Esophagus muscularis mucosa (tissue), 4 donors: ENCODE measurements at regions not wholly inside any gene's neighbourhood (a gene's known extent, or its start where the extent isn't known, plus 50 kb on each side); places are given as distances from the start of the nearest gene placed in this dataset.

Experiments used
- EP300 ChIP-seq: sonication (generic); formaldehyde crosslinking; IDR thresholded peaks from one replicate; pipeline ENCODE4 v1.6.1; 2017; ENCODE audit warnings: antibody characterized with exemption
- POLR2A ChIP-seq: fragments of 450-650 bp; IDR thresholded peaks from one replicate; pipeline ENCODE4 v1.6.1; 2017; ENCODE audit warnings: antibody characterized with exemption, moderate library complexity, mild to moderate bottlenecking, low read depth
- TF ChIP-seq, protein P1 (sequence below), 3 experiments: fragments of 200-600 bp in 2 of 3; fragments of 450-650 bp in 1 of 3; sonication (generic) in 2 of 3; IDR thresholded peaks; one replicate each; pipeline ENCODE4 v1.5.1; 2017 to 2019; ENCODE audit warnings: antibody characterized with exemption in 3 of 3, mild to moderate bottlenecking in 2 of 3, moderate library complexity in 1 of 3

DNA sequence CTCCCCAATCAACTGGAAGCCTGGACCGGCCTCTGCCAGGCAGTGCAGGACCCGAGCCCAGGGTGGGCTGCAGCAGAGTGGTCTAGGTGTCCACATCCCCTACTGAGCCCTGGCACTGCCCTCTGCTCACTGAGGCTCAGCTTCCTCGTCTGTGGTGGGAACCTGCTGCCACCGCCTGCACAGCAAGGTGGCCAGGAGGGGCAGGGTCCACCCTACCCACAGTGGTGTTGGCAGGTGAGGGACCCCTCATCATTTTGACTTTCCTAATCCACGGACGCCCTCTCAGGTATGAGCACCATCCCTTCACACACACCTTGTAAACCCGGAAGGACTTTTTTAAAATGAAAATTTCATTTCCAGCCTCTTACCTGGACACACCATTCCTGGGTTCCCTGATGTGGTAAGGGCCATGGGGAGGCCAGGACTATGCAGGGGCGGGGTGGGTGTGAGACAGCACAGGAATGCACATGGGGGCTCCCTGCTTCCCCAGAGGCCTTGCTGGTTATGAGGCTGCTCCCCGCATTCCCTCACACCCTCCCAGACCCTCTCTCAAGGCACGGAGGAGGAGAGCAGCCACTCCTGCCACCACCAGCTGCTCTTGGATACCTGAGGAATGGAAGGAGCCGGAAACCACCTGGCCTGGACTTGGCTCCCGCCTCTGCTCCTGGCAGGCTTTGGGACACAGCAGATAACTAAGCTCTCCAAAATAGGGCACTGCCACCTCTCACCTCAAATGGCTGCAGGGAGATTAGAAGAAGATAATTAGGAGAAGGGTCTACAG lies 185.9 kb upstream of the TPM1 start:
- TF ChIP-seq, protein P1, sequence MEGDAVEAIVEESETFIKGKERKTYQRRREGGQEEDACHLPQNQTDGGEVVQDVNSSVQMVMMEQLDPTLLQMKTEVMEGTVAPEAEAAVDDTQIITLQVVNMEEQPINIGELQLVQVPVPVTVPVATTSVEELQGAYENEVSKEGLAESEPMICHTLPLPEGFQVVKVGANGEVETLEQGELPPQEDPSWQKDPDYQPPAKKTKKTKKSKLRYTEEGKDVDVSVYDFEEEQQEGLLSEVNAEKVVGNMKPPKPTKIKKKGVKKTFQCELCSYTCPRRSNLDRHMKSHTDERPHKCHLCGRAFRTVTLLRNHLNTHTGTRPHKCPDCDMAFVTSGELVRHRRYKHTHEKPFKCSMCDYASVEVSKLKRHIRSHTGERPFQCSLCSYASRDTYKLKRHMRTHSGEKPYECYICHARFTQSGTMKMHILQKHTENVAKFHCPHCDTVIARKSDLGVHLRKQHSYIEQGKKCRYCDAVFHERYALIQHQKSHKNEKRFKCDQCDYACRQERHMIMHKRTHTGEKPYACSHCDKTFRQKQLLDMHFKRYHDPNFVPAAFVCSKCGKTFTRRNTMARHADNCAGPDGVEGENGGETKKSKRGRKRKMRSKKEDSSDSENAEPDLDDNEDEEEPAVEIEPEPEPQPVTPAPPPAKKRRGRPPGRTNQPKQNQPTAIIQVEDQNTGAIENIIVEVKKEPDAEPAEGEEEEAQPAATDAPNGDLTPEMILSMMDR (IDR thresholded peaks at IDR 0.05) = no peak
- TF ChIP-seq POLR2A (no peak), EP300 (no peak)
